Activated CD4-positive, alpha-beta memory T cell treated with anti-CD3 and anti-CD28 coated beads, Interleukin-2, amount 10 ng/mL, durations not matched to agents 7 days and 5 days (primary cell): ENCODE measurements at regions not wholly inside any gene's neighbourhood (a gene's known extent, or its start where the extent isn't known, plus 50 kb on each side); places are given as distances from the start of the nearest gene placed in this dataset.

Source experiments
- CTCF ChIA-PET: fragments of 350-600 bp; sonication (Branson Sonifier 250); formaldehyde crosslinking; loops from one replicate; lab custom pipeline; 2021; ENCODE audit warnings: antibody characterized with exemption, inconsistent platforms; lab: Charles Lee
- POLR2A ChIA-PET: fragments of 350-600 bp; sonication (Branson Sonifier 250); formaldehyde crosslinking; loops from one replicate; lab custom pipeline; 2021; ENCODE audit warnings: antibody characterized with exemption; lab: Charles Lee
- DNase-seq: peaks from one replicate; pipeline ENCODE4 v3.0.0-alpha.2; 2020
- H3K27ac Mint-ChIP-seq: one replicate; pipeline ENCODE4 v1.8.0; 2021; ENCODE audit warnings: mild to moderate bottlenecking, mixed read lengths
- H3K27me3 Mint-ChIP-seq: one replicate; pipeline ENCODE4 v1.8.0; 2021; ENCODE audit warnings: mixed read lengths
- H3K36me3 Mint-ChIP-seq: one replicate; pipeline ENCODE4 v1.8.0; 2021; ENCODE audit warnings: low read depth, mixed read lengths
- H3K4me1 Mint-ChIP-seq: one replicate; pipeline ENCODE4 v1.8.0; 2021; ENCODE audit warnings: mixed read lengths
- H3K4me3 Mint-ChIP-seq: one replicate; pipeline ENCODE4 v1.8.0; 2021; ENCODE audit warnings: mild to moderate bottlenecking, mixed read lengths
- H3K9me3 Mint-ChIP-seq: one replicate; pipeline ENCODE4 v1.8.0; 2021; ENCODE audit warnings: mixed read lengths

DNA sequence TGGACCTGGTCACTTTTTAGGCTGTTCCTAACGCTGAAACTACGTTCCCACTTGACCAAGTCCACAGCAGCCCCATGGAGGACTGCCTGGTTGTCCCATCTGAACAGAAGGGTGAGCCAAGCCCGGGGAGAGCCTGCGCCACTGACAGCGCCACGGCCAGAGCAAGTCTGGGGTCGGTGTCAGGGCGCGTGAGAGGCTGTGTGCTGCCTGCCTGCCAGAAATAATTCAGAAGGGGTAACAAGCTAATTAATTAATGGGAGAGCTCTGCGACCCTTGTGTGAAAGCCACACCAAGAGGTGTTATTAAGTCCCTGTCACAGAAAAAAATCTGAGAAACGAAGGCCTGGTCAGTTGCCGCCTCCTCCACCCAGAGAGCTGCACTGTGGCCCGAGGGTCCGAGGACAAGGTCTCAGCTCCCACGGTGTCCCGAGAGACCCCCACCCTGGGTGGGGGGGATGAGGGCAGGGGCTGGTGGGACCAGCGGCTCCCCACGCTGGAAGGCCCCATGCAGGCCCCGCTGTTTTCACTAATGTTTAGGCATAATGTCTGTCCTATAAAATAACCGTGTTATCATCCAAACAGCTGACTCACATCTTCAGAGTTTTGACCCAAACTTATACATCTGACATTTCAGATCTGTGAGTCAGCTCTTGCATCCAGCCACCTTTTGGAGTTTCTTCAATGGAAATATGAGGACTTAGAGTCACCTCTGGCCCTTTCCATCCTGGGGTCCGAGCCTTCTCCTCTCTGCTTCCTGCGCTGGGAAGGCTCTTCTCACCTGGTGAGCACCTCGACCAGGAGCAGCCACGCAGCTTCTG, 58.5 kb downstream of the DLL1 start:
- CTCF ChIA-PET = no interaction called here
- H3K4me1 Mint-ChIP-seq = no peaks in the 10 kb centered on the region
- POLR2A ChIA-PET = no interaction called here
- no peaks in the 10 kb centered on the region for H3K9me3 Mint-ChIP-seq
- no peak for DNase-seq
- no peak overlapping the region for H3K27ac Mint-ChIP-seq
- no peaks in the 10 kb centered on the region for H3K27me3 Mint-ChIP-seq
- H3K4me3 Mint-ChIP-seq = no peak overlapping the region
- no peaks in the 10 kb centered on the region for H3K36me3 Mint-ChIP-seq

DNA sequence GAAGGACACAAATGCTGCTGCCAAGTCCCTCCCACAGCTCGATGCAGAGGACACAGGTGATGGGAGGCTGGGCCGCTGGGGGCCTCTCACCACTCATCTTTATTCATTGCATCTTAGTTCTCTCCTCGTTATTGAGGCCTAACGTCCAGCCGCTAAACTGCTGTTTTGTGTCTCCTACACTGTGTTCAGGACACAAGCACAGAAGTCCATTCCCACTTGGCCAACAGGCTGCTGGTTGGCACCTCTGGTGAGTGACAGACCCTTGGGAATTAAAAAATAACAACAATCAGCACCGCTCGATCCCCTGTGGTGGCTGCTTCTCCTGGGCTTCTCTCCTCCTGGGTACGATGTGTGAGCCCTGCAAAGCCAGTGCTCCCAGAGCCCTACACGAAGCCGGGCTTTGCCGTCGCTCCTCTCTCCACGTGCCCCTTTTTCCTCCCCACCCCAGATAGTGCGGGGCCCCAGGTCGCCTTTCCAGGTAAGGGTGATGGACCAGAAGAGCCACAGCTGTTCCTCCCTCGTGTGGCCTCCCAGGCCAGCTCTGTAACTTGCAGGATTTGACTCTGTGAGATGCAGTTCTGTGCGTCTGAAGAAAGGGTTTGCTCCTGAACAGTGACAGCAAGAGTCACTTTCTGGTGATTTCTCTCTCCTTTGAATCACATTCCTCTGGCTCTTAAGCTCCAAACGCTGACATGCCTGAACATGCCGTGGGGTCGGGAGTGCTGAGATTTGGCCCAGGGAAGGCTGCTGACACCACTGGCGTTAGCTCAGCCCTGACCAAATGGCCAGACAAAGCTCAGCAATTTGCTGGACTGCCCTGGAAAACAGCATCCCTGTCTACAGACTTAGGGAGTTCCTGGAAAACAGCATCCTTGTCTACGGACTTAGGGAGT, 59.3 kb downstream of the DLL1 start:
- Mint-ChIP-seq H3K27ac (no peak overlapping the region), H3K4me3 (no peak overlapping the region), H3K9me3 (no peaks in the 10 kb centered on the region), H3K27me3 (no peaks in the 10 kb centered on the region), H3K4me1 (no peaks in the 10 kb centered on the region), H3K36me3 (no peaks in the 10 kb centered on the region)
- no peak for DNase-seq
- ChIA-PET CTCF (no interaction called here), POLR2A (no interaction called here)

DNA sequence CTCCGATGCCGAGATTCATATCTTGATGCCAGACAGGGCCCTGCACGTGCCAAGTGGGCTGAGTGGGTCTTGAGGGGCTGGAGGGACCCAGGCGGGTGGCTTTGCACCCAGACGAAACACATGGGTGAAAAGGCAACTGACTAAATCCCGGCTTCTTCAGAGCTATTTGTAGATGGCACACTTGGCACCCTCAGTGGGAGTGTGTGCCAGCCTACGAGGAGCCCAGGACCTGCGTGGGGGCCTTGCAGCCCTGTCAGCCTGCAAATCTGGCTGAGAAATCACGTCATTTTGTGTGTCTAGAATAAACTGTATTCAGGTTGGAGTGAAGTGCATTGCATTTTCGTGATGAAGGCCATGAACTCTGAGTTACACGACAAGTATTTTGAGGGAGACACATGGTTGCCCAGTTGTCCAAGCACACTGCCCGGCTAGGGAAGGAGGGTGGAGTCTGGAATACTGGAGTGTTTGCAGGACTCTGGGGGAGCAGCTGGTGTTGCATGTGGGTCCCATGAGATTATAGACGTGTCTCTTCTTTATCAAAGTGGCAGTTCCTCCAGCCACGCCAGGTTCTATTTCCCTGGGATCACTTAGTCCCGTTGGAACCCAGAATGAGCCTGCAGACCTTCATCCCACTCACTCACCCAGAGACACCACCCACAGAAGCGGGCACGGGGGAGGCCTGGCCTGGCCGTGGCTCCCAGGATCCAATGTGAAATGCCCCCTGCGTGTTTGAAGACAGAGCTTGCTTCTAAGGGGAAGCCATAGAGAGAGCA, 60.2 kb downstream of the DLL1 start:
- Mint-ChIP-seq H3K4me1 (no peaks in the 10 kb centered on the region), H3K27me3 (no peaks in the 10 kb centered on the region), H3K27ac (no peak overlapping the region), H3K4me3 (no peak overlapping the region), H3K36me3 (no peaks in the 10 kb centered on the region), H3K9me3 (no peaks in the 10 kb centered on the region)
- POLR2A ChIA-PET = no interaction called here
- DNase-seq = no peak
- CTCF ChIA-PET = no interaction called here

DNA sequence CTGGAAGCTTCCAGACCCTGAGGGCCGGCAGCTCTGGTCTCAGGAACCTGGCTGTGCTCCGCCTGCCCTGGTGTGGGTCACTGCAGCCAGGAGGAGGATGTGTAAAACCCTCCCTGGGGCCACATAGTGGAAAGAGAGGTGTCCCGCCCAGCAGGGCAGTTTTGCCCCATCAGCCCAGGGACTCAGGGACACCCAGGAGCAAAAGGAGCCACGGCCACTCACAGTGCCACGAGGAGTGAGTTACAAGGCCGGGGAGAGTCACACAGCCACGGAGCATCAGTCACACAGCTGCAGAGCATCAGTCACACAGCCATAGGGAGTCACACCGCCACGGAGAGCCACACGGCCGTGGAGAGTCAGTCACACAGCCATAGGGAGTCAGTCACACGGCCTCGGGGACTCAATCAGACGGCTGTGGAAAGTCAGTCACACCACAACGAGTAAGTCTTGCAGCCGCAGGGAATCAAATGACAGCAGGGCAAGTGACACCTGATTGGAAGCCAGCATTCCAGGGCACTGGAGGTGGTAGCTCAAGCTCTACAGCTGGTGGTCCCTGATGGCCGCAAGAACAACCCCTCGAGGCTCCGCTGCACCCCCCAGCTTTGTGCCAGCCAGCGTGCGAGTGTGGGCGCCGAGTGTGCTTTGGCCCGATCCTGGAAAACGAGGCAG, 60.9 kb downstream of the DLL1 start:
- H3K9me3 Mint-ChIP-seq = no peaks in the 10 kb centered on the region

DNA sequence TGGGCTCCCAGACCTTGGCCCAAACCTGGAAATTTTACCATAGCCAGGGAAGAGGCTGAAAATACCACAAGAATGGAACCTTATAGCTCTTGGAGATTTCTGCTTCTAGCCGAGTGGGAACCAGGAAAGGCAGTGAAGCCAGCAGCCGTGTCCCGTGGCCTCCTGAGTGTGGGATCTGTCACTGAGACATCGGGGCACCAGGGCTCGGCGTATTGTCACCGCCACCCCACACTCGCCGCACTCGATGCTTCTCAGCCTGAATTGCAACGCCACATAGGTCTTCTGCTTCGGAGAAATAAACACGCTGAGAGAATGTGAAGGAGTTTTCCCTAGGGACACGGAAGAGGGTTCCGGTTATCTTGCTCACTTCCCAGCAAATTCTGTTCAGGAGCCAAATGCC, 61.5 kb downstream of the DLL1 start:
- no peaks in the 10 kb centered on the region for H3K27me3 Mint-ChIP-seq
- H3K36me3 Mint-ChIP-seq = no peaks in the 10 kb centered on the region
- H3K9me3 Mint-ChIP-seq = no peaks in the 10 kb centered on the region
- DNase-seq = no peak
- no peak overlapping the region for H3K27ac Mint-ChIP-seq
- H3K4me3 Mint-ChIP-seq = no peak overlapping the region
- POLR2A ChIA-PET = no interaction called here
- CTCF ChIA-PET = no interaction called here
- H3K4me1 Mint-ChIP-seq = no peaks in the 10 kb centered on the region

More for the DNA sequence above, 60.9 kb downstream of the DLL1 start:
- Mint-ChIP-seq H3K27me3 (no peaks in the 10 kb centered on the region), H3K27ac (no peak overlapping the region), H3K4me1 (no peaks in the 10 kb centered on the region), H3K4me3 (no peak overlapping the region), H3K36me3 (no peaks in the 10 kb centered on the region)
- ChIA-PET CTCF (no interaction called here), POLR2A (no interaction called here)
- DNase-seq = no peak

DNA sequence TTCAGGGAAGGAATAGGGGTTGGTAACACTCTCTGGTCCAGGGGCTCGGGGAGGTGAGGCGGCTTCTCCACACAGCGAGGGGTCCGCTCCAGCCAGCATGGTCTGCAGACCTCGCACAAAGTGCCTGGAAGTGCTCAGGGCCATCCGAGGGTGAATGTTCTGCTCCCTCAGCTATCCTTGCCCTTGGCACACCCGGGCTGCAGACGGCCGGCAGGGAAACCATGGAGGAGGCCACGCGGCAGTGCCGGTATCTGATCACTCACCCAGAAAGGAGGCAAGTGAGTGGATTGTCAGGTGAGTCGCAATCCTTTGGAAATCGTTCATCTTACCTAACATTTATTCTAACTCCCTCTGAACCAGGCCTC, 62.0 kb downstream of the DLL1 start:
- Mint-ChIP-seq H3K27me3 (no peaks in the 10 kb centered on the region), H3K36me3 (no peaks in the 10 kb centered on the region), H3K9me3 (no peaks in the 10 kb centered on the region), H3K4me3 (no peak overlapping the region), H3K27ac (no peak overlapping the region), H3K4me1 (no peaks in the 10 kb centered on the region)
- POLR2A ChIA-PET = no interaction called here
- DNase-seq = no peak
- CTCF ChIA-PET = no interaction called here

DNA sequence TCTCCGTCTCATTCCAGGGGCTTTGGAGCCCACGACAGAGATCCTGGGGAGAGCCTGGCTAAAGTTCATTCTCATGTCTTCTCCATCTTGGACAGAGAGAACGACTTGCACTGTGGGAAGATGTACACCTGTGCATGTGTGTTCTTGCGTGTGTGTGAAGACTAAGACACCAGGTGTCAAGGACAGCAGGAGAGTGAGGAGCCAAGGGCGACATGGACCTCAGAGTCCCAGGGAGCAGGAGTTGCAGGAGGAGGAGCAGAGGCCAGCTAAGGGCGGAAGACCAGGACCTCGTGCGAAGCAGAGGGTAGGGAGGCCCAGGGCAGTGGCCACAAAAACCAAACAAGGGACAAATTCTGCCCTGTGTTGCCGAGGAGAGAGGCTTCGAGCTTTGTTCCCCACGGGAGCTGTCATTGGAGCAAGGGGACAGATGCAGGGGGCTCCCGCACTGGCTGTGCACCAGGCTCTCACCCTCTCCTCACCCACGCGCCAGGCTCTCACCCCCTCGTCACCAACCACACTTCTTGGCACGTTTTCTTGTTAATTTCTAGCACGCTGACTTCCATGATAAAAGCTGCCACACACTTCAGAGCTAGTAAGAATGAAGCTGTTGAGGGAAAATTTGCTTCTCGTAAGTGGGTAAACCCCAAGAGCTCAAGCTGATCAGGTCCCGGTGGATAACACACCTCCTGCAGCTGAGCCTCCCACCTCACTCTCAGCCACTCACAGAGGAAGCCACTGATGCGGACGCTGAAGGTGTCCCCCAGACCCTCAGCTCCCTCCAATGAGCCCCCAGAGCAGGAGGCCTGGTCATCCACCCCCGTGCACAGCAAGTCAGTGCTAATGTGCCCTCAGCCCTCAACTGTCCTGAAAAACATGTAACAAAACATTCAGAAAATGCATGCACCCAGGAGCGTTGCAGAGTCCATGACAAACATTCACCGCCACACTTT, 62.6 kb downstream of the DLL1 start:
- Mint-ChIP-seq H3K4me1 (peaks cover 2% of the 10 kb centered on the region), H3K27me3 (no peaks in the 10 kb centered on the region), H3K27ac (no peak overlapping the region), H3K36me3 (no peaks in the 10 kb centered on the region), H3K9me3 (no peaks in the 10 kb centered on the region), H3K4me3 (no peak overlapping the region)
- DNase-seq = no peak
- POLR2A ChIA-PET = no interaction called here
- CTCF ChIA-PET = no interaction called here

DNA sequence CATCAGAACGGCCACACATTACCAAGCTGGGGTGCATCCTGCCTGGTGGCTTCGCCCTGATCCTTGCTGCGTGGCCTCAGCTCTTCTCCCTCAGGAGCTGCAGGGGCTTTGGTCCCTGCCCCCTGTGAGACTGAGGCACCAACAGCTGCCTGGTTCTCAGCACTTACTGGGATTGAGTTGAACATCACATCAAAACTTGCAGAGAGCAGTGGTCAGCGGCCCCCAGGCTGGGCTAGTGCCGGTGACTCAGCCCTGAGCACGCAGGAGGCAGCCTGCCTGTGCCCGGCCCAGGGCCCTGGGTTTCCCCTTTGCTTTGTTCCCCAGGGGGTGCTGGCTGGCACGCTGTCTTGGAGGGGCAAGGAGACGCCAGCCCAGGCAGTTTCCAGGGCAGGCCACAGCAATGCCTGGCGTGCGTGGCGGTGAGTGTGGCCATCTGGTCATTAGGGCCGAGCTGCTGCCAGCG, 63.3 kb downstream of the DLL1 start:
- Mint-ChIP-seq H3K36me3 (no peaks in the 10 kb centered on the region), H3K9me3 (no peaks in the 10 kb centered on the region), H3K27me3 (no peaks in the 10 kb centered on the region), H3K27ac (no peak overlapping the region), H3K4me3 (no peak overlapping the region), H3K4me1 (peaks cover 9% of the 10 kb centered on the region)
- POLR2A ChIA-PET = no interaction called here
- CTCF ChIA-PET = no interaction called here
- DNase-seq = no peak

DNA sequence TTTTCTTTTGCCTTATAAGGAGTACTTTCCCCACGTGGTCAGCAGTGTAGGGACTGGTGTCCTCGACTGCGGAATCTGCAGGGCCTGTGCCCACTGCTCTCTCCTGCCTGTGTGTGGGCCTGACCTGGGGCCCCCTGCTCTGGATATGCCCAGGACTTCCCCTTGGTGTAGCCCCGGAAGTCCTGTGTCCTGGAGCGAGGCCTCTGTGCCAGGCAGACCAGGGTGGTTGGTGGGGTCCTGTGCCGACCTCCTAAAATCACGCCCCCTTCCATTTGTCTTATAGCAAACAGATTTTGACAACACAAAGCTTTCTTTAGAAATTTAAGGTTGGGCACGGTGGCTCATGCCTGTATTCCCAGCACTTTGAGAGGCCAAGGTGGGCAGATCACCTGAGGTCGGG, 64.2 kb downstream of the DLL1 start:
- Mint-ChIP-seq H3K9me3 (no peaks in the 10 kb centered on the region), H3K36me3 (no peaks in the 10 kb centered on the region), H3K4me3 (no peak overlapping the region), H3K27me3 (no peaks in the 10 kb centered on the region), H3K27ac (no peak overlapping the region), H3K4me1 (peaks cover 14% of the 10 kb centered on the region)
- CTCF ChIA-PET = interaction anchor here (0.7 kb wide), 1 partner anchor 111 kb away, joined by 3 read pairs; no protein-coding TSS in a partner anchor
- POLR2A ChIA-PET = no interaction called here
- DNase-seq = no peak

DNA sequence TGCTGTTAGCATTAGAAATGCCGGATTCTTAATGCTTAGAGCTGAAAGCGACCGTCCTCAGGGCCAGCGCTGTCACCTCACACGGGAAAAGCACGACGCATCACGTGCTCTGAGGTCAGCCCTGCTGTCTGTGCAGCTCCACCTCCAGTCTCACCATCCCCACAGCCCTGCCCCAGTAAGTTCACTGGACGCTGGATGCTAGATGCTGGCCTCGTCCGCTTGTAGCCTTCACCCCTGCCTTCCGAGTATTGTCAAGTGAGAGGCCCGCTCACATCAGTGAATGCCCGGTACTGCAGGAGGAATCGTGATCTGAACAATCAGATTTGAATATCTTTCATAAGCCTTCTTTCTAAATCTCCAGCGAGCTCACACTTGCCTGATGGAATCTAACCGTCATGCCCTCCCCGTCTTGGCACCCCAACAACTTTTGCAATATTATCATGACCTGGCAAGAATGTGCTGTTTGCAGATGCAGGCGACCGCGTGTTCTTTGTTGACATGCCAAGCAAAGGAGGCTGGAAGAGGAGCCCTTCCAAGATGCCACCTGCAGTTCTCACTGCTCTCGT, 64.9 kb downstream of the DLL1 start:
- Mint-ChIP-seq H3K27me3 (no peaks in the 10 kb centered on the region), H3K4me1 (peaks cover 14% of the 10 kb centered on the region), H3K4me3 (no peak overlapping the region), H3K27ac (no peak overlapping the region), H3K36me3 (no peaks in the 10 kb centered on the region), H3K9me3 (no peaks in the 10 kb centered on the region)
- POLR2A ChIA-PET = no interaction called here
- no peak for DNase-seq
- CTCF ChIA-PET = no interaction called here

DNA sequence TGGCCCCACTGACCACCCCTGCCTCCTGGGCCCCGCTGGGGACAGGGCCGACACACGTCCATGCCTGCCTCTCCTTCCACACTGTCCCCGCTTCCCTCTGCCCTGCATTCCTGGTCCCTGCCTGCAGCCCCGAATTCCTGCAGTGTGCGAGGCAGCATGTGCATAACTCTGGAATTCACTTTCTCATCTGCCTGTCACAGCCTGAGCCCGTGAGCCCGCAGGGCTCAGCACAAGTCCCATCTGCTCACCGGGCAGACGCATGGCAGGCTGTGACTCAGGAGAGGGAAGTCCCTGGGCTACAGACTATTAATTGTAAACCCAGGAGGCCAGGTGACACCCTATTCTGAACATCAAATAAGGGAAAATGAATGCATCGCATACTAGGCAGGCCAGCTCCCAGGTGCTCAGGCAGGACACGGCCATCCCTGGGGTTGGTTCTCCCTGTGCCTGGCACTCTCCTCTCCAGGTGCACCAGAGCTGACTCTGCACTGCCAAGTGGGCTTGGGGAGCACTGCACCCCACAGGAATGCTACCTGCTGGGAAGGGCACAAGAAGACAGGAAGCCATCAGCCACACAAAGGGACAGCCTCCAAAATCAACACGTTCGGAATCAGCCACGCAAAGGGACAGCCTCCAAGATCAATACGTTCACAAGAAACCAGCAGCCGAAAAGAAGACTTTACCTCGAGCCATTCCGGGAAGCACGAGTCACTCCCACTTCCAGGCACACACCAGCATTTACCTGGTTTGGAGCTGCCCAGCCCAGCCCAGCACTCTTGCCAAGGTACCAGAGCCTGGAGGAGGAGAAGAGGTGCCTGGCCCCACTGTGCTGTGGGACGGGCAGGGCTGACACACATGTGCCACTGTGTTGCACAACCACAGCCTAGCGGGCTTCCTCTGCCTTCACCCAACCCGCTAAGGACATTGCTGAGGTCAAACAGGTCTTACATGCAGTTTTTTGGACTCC, 65.9 kb downstream of the DLL1 start:
- H3K4me1 Mint-ChIP-seq = peaks cover 14% of the 10 kb centered on the region
- no peaks in the 10 kb centered on the region for H3K27me3 Mint-ChIP-seq
- DNase-seq = no peak
- POLR2A ChIA-PET = no interaction called here
- CTCF ChIA-PET = no interaction called here
- H3K4me3 Mint-ChIP-seq = no peak overlapping the region
- no peak overlapping the region for H3K27ac Mint-ChIP-seq
- no peaks in the 10 kb centered on the region for H3K9me3 Mint-ChIP-seq
- H3K36me3 Mint-ChIP-seq = no peaks in the 10 kb centered on the region
